Spleen (tissue), 7 donors: ENCODE measurements at regions not wholly inside any gene's neighbourhood (a gene's known extent, or its start where the extent isn't known, plus 50 kb on each side); places are given as distances from the start of the nearest gene placed in this dataset.

Experiments used
- POLR2AphosphoS5 ChIP-seq, 3 donors: sonication (generic); formaldehyde crosslinking; IDR thresholded peaks; one replicate each; pipeline ENCODE4 v1.5.1; 2017; ENCODE audit warnings: antibody characterized with exemption in 3 of 3
- TF ChIP-seq, protein P1 (sequence below), 11 experiments: fragments of 200-600 bp in 7 of 11; fragments of 450-650 bp in 4 of 11; sonication (generic) in 4 of 11; IDR thresholded peaks in 8 of 11; conservative IDR thresholded peaks in 3 of 11; 1 replicate in 7 of 11; 2 replicates in 4 of 11; pipeline versions ENCODE4 v1.4.0 to v1.8.0; 2016 to 2021; ENCODE audit warnings: antibody characterized with exemption in 11 of 11, inconsistent platforms in 4 of 11, mild to moderate bottlenecking in 1 of 11
- donor health status: DM: no; HTN: no; CAD: no; lungs with moderate emphysema.
- donor health status: DM: no; HTN: no; CAD: no.
- donor health status: DM: no; HTN: no; CAD: no.

DNA sequence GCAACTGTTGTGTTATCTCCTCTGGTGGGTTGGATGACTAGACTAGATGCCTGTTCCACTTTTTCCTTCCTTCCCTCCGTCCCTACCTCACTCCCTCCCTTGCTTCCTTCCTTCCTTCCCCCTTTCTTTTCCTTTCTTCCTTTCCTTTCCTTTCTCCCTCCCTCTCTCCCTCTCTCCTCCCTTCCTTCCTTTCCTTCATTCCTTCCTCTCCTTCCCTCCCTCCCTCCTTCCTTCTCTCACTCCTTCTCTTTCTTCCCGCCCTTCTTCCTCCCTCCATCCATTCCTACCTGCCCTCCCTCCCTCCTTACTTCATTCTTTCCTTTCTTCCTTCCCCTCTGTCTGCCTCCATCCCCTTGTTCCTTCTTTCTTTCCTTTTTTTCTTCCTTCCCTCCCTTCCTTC, 1045.3 kb downstream of the OTOL1 start:
- TF ChIP-seq, protein P1, sequence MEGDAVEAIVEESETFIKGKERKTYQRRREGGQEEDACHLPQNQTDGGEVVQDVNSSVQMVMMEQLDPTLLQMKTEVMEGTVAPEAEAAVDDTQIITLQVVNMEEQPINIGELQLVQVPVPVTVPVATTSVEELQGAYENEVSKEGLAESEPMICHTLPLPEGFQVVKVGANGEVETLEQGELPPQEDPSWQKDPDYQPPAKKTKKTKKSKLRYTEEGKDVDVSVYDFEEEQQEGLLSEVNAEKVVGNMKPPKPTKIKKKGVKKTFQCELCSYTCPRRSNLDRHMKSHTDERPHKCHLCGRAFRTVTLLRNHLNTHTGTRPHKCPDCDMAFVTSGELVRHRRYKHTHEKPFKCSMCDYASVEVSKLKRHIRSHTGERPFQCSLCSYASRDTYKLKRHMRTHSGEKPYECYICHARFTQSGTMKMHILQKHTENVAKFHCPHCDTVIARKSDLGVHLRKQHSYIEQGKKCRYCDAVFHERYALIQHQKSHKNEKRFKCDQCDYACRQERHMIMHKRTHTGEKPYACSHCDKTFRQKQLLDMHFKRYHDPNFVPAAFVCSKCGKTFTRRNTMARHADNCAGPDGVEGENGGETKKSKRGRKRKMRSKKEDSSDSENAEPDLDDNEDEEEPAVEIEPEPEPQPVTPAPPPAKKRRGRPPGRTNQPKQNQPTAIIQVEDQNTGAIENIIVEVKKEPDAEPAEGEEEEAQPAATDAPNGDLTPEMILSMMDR (IDR thresholded peaks at IDR 0.05 in 8 of 11, conservative IDR thresholded peaks at IDR 0.05 in 3 of 11), result no peak
- no peak for TF ChIP-seq POLR2AphosphoS5 (IDR thresholded peaks at IDR 0.05)
